GM13976 (cell line): ENCODE measurements at regions not wholly inside any gene's neighbourhood (a gene's known extent, or its start where the extent isn't known, plus 50 kb on each side); places are given as distances from the start of the nearest gene placed in this dataset.

ENCODE experiments used
- DNase-seq: peaks from one replicate; pipeline ENCODE4 v3.0.0; 2012; ENCODE audit warnings: low spot score
- CTCF ChIP-seq: IDR thresholded peaks from 2 replicates; pipeline ENCODE4 v1.5.1; 2012; ENCODE audit warnings: borderline replicate concordance, mild to moderate bottlenecking; ENCODE audit not compliant: insufficient read depth; ENCODE audit errors: extremely low read depth, missing control alignments, control extremely low read depth
- in situ Hi-C: fragments of 300-500 bp; cut with MboI; formaldehyde crosslinking; loops from one replicate; pipeline ENCODE4 v1.12.0; 2022; ENCODE audit warnings: low sequenced_read_pairs, mixed read lengths, inconsistent platforms; ENCODE audit not compliant: unreplicated experiment

DNA sequence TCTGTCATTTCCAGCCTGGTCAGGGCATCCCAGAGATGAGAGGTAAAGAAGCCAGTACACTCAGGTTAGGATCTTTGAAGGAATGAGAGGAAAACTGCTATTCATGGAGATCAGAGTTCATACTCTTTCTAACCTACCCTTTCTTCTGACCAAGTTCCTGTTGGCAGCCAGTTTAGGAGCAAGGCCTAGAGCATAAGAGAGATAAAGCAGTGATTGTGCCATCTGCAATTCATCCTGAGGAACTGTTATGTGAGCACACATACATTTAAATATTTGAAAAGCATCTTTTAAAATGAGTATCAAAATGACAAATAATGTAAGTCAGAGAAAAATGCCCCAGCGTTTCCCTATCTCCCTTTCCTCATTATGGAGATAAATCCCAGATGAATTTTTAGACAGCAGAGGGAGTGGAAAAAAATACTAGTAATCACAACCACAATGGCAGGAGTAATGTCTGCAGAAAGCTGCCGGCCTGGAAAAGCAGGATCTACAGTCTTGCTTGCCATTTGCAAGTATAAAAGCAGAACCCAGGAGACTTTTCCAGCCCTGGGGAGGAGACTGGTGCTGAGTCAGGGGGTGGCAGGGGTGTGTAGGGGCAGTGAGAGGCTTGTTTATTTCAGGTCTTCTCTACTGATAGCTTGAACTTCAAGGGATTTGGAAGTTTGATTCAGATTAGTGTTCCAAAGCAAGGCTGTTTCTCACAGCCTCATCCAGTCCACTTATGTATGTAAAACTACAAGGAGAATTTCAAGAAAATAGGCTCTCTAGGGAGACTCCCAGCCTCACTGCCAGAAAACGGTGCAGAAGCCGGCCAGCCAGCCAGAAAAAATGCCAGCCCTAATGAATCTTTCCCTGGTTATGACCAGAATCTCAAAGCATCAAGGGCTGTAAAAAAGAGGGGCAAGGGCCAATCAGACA lies 1052.4 kb downstream of the TUSC7 start:
- in situ Hi-C loops, result no loop called here
- TF ChIP-seq CTCF, result no peak
- no peak for DNase-seq

DNA sequence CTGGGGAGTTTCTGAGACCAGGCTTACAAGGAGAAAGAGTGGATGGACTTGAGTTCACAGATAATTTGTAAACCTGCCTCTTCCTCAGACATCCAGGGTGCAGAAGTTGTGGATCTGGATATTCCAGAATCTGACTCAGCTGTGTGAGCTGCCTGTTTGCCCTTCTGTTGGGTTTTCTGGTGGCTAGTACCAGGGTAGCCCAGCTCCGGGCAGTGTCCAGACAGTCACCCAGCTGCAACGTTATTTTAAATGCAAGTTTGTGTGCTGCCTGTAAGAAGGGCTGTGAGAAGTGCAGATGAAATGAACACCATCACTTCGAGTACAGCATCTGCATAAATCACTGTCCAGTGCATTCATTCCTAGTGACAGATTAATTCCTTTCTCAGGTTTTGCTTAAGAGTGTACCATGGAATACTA lies 1053.0 kb downstream of the TUSC7 start:
- DNase-seq, result no peak
- in situ Hi-C loops, result no loop called here

GRCh38 chr3:117763561-117763960 lies 1054.0 kb downstream of the TUSC7 start:
- DNase-seq, result no peak
- no peak for TF ChIP-seq CTCF
- in situ Hi-C loops, result no loop called here

More for the DNA sequence above, 1053.0 kb downstream of the TUSC7 start:
- no peak for TF ChIP-seq CTCF

DNA sequence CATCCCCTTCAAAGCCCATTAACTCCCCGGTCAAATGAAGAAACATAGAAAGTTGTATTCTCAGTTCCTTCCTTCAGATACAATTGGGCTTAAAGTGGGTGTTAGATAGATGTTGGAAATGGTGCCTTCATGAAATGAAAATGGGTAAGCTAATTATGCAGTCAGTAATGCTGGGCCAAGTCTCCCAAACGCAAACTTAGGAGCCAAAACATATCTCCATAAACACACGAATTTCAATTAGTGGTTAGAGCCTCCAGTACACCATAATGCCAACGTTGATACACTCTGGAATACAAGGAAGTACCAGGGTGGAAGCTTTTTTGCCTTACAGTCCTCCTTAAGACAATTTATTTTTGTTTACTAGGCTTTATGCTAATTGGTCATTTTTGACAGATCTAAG lies 1059.0 kb downstream of the TUSC7 start:
- in situ Hi-C loops, result no loop called here
- DNase-seq, result no peak
- TF ChIP-seq CTCF, result no peak

- in situ Hi-C loops, result no loop called here
- DNase-seq, result no peak
- TF ChIP-seq CTCF, result no peak
These were observed 1064.6 kb downstream of the TUSC7 start for GRCh38 chr3:117774130-117774529.

DNA sequence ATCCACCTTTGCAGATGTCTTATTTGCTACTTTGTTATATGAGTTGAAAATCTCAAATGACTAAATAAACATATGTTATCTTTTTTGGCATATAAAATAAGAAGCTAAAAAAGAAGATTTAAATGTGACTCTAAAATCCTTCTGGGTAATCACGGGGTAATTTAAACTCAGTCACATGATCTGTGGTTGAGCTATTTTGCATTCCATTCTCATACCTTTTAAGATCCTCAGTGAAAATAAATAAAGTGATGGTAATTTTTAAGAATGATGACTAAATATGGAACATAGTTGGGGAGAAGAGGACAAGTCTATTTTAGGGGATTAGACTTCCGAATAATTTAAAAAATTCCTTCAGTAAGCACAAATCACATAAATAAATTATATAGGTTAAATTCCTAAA lies 1076.8 kb downstream of the TUSC7 start:
- DNase-seq, result no peak
- in situ Hi-C loops, result no loop called here
- no peak for TF ChIP-seq CTCF

GRCh38 chr3:117788061-117788460 lies 1078.5 kb downstream of the TUSC7 start:
- DNase-seq, result no peak
- TF ChIP-seq CTCF, result no peak
- in situ Hi-C loops, result no loop called here
